ENCODE measurements at regions not wholly inside any gene's neighbourhood (a gene's known extent, or its start where the extent isn't known, plus 50 kb on each side); places are given as distances from the start of the nearest gene placed in this dataset.

GRCh38 chr4:11774346-11774745 lies 345.7 kb upstream of the HS3ST1 start:
- TF ChIP-seq CTCF (IDR thresholded peaks at IDR 0.05): no peak
- TF ChIP-seq POLR2A (IDR thresholded peaks at IDR 0.05): no peak
- no peak for TF ChIP-seq EP300 (IDR thresholded peaks at IDR 0.05)

All from tibial nerve (tissue), 4 donors.